Vagina (tissue), 2 donors: ENCODE measurements at regions not wholly inside any gene's neighbourhood (a gene's known extent, or its start where the extent isn't known, plus 50 kb on each side); places are given as distances from the start of the nearest gene placed in this dataset.

Experiments used
- DNase-seq, 2 donors: peaks; one replicate each; pipeline ENCODE4 v3.0.0-alpha.2; 2017; ENCODE audit errors: extremely low spot score in 2 of 2
- H3K27ac ChIP-seq: fragments of 200-600 bp; sonication (generic); one replicate; pipeline ENCODE4 v1.5.1; 2019
- H3K27me3 ChIP-seq: fragments of 200-600 bp; sonication (generic); one replicate; pipeline ENCODE4 v1.5.1; 2019
- H3K36me3 ChIP-seq, 2 donors: fragments of 200-600 bp; sonication (generic); one replicate each; pipeline ENCODE4 v1.5.1; 2017 to 2019
- H3K4me1 ChIP-seq: fragments of 200-600 bp; sonication (generic); one replicate; pipeline ENCODE4 v1.5.1; 2019
- H3K4me3 ChIP-seq, 2 donors: fragments of 200-600 bp; sonication (generic); 1 replicate in 1 of 2; 2 replicates in 1 of 2; pipeline ENCODE4 v1.5.1; 2016 to 2019
- H3K9me3 ChIP-seq: fragments of 200-600 bp; sonication (generic); one replicate; pipeline ENCODE4 v1.5.1; 2019
- CTCF ChIP-seq, 3 experiments: fragments of 450-650 bp in 2 of 3; fragments of 200-600 bp in 1 of 3; sonication (generic) in 1 of 3; IDR thresholded peaks; one replicate each; pipeline ENCODE4 v1.5.1; 2017 to 2019; ENCODE audit warnings: antibody characterized with exemption in 3 of 3, mild to moderate bottlenecking in 2 of 3, moderate library complexity in 2 of 3
- POLR2A ChIP-seq, 2 donors: fragments of 450-650 bp; IDR thresholded peaks; one replicate each; pipeline ENCODE4 v1.6.1; 2017; ENCODE audit warnings: antibody characterized with exemption in 2 of 2, mild to moderate bottlenecking in 2 of 2, moderate library complexity in 2 of 2
- POLR2AphosphoS5 ChIP-seq, 2 donors: sonication (generic); formaldehyde crosslinking; IDR thresholded peaks; one replicate each; pipeline ENCODE4 v1.9.0; 2017; ENCODE audit warnings: antibody characterized with exemption in 2 of 2, mild to moderate bottlenecking in 2 of 2, low read depth in 1 of 2; ENCODE audit not compliant: insufficient read depth in 1 of 2
- intact Hi-C: fragments of 100-400 bp; cut with DNase I; formaldehyde crosslinking; loops from one replicate; pipeline ENCODE4 v1.15.1; 2023

GRCh38 chr7:25550149-25550548 is 321.9 kb upstream of the NPVF start:
- no peaks in the 10 kb centered on the region for H3K4me1 ChIP-seq
- DNase-seq, result no peak
- no peaks in the 10 kb centered on the region for H3K36me3 ChIP-seq
- H3K4me3 ChIP-seq, result no peak overlapping the region
- H3K9me3 ChIP-seq, result no peaks in the 10 kb centered on the region
- intact Hi-C loops, result no loop called here
- no peak for TF ChIP-seq CTCF (IDR thresholded peaks at IDR 0.05)
- TF ChIP-seq POLR2A (IDR thresholded peaks at IDR 0.05), result no peak
- TF ChIP-seq POLR2AphosphoS5 (IDR thresholded peaks at IDR 0.05; ENCODE audit: insufficient read depth in 1 of 2, low read depth in 1 of 2), result no peak
- H3K27me3 ChIP-seq, result no peaks in the 10 kb centered on the region
- H3K27ac ChIP-seq, result no peak overlapping the region

- intact Hi-C loops, result no loop called here
- Histone ChIP-seq H3K4me1 (no peaks in the 10 kb centered on the region), H3K27me3 (no peaks in the 10 kb centered on the region), H3K36me3 (no peaks in the 10 kb centered on the region), H3K4me3 (no peak overlapping the region), H3K27ac (no peak overlapping the region), H3K9me3 (no peaks in the 10 kb centered on the region)
- DNase-seq, result no peak
- TF ChIP-seq CTCF (IDR thresholded peaks at IDR 0.05) (no peak), POLR2AphosphoS5 (IDR thresholded peaks at IDR 0.05; ENCODE audit: insufficient read depth in 1 of 2, low read depth in 1 of 2) (no peak), POLR2A (IDR thresholded peaks at IDR 0.05) (no peak)
Observed at GRCh38 chr7:25552998-25553397, 324.7 kb upstream of the NPVF start.

GRCh38 chr7:25553580-25554291 is 325.4 kb upstream of the NPVF start:
- DNase-seq, result no peak
- Histone ChIP-seq H3K27ac (no peak overlapping the region), H3K4me3 (no peak overlapping the region), H3K4me1 (no peaks in the 10 kb centered on the region), H3K9me3 (no peaks in the 10 kb centered on the region), H3K36me3 (no peaks in the 10 kb centered on the region), H3K27me3 (no peaks in the 10 kb centered on the region)
- TF ChIP-seq POLR2AphosphoS5 (IDR thresholded peaks at IDR 0.05; ENCODE audit: insufficient read depth in 1 of 2, low read depth in 1 of 2) (no peak), POLR2A (IDR thresholded peaks at IDR 0.05) (no peak), CTCF (IDR thresholded peaks at IDR 0.05) (no peak)
- intact Hi-C loops, result no loop called here

- H3K27ac ChIP-seq, result no peak overlapping the region
- no peaks in the 10 kb centered on the region for H3K9me3 ChIP-seq
- no peak for TF ChIP-seq POLR2A (IDR thresholded peaks at IDR 0.05)
- TF ChIP-seq CTCF (IDR thresholded peaks at IDR 0.05), result no peak
- no peak for TF ChIP-seq POLR2AphosphoS5 (IDR thresholded peaks at IDR 0.05; ENCODE audit: insufficient read depth in 1 of 2, low read depth in 1 of 2)
- H3K27me3 ChIP-seq, result no peaks in the 10 kb centered on the region
- H3K36me3 ChIP-seq, result no peaks in the 10 kb centered on the region
- DNase-seq, result no peak
- H3K4me1 ChIP-seq, result no peaks in the 10 kb centered on the region
- H3K4me3 ChIP-seq, result no peak overlapping the region
- intact Hi-C loops, result no loop called here
Observed at GRCh38 chr7:25557379-25557917, 329.2 kb upstream of the NPVF start.

- no peak for TF ChIP-seq POLR2AphosphoS5 (IDR thresholded peaks at IDR 0.05; ENCODE audit: insufficient read depth in 1 of 2, low read depth in 1 of 2)
- TF ChIP-seq CTCF (IDR thresholded peaks at IDR 0.05), result no peak
- TF ChIP-seq POLR2A (IDR thresholded peaks at IDR 0.05), result no peak
- Histone ChIP-seq H3K9me3 (no peaks in the 10 kb centered on the region), H3K4me1 (no peaks in the 10 kb centered on the region), H3K36me3 (no peaks in the 10 kb centered on the region), H3K27ac (no peak overlapping the region), H3K27me3 (no peaks in the 10 kb centered on the region), H3K4me3 (no peak overlapping the region)
- intact Hi-C loops, result no loop called here
- DNase-seq, result no peak
Observed at GRCh38 chr7:25557930-25558329, 329.6 kb upstream of the NPVF start.
